GM21367 (cell line): ENCODE measurements at regions not wholly inside any gene's neighbourhood (a gene's known extent, or its start where the extent isn't known, plus 50 kb on each side); places are given as distances from the start of the nearest gene placed in this dataset.

Experiments used
- ATAC-seq: cut with Tn5 transposase; IDR thresholded peaks from one replicate; pipeline ENCODE4 v1.9.1; 2021; ENCODE audit not compliant: unreplicated experiment

GRCh38 chr4:65983061-65983460 lies 312.8 kb upstream of the EPHA5 start:
- no peak for ATAC-seq

- ATAC-seq: no peak
These were observed 306.0 kb upstream of the EPHA5 start for GRCh38 chr4:65976287-65976686.

- ATAC-seq: no peak
These were observed 302.9 kb upstream of the EPHA5 start for GRCh38 chr4:65973186-65973585.

- ATAC-seq: no peak
These were observed 301.4 kb upstream of the EPHA5 start for GRCh38 chr4:65971686-65972085.

GRCh38 chr4:65968831-65969558 lies 298.7 kb upstream of the EPHA5 start:
- no peak for ATAC-seq

GRCh38 chr4:65960751-65961150 lies 290.5 kb upstream of the EPHA5 start:
- no peak for ATAC-seq

- ATAC-seq: no peak
These were observed 284.1 kb upstream of the EPHA5 start for GRCh38 chr4:65954416-65954815.

- ATAC-seq: no peak
These were observed 280.9 kb upstream of the EPHA5 start for GRCh38 chr4:65951177-65951576.

GRCh38 chr4:65943076-65943475 lies 272.8 kb upstream of the EPHA5 start:
- no peak for ATAC-seq

- no peak for ATAC-seq
These were observed 254.6 kb upstream of the EPHA5 start for GRCh38 chr4:65924843-65925242.

GRCh38 chr4:65923616-65924015 lies 253.3 kb upstream of the EPHA5 start:
- no peak for ATAC-seq

- ATAC-seq: no peak
These were observed 250.9 kb upstream of the EPHA5 start for GRCh38 chr4:65921180-65921579.

- no peak for ATAC-seq
These were observed 248.6 kb upstream of the EPHA5 start for GRCh38 chr4:65918872-65919271.

GRCh38 chr4:65918212-65918611 lies 247.9 kb upstream of the EPHA5 start:
- ATAC-seq: no peak

GRCh38 chr4:65917486-65917885 lies 247.2 kb upstream of the EPHA5 start:
- ATAC-seq: no peak

- ATAC-seq: no peak
These were observed 241.4 kb upstream of the EPHA5 start for GRCh38 chr4:65911720-65912119.

GRCh38 chr4:65893957-65894755 lies 223.9 kb upstream of the EPHA5 start:
- ATAC-seq: no peak

GRCh38 chr4:65893271-65893670 lies 223.0 kb upstream of the EPHA5 start:
- no peak for ATAC-seq

- ATAC-seq: no peak
These were observed 210.3 kb upstream of the EPHA5 start for GRCh38 chr4:65880594-65880993.

- ATAC-seq: no peak
These were observed 198.0 kb upstream of the EPHA5 start for GRCh38 chr4:65868096-65868824.

GRCh38 chr4:65865489-65865888 lies 195.2 kb upstream of the EPHA5 start:
- ATAC-seq: no peak

GRCh38 chr4:65861993-65862392 lies 191.7 kb upstream of the EPHA5 start:
- no peak for ATAC-seq
